Nucleus accumbens (tissue), 56 donors: ENCODE measurements at regions not wholly inside any gene's neighbourhood (a gene's known extent, or its start where the extent isn't known, plus 50 kb on each side); places are given as distances from the start of the nearest gene placed in this dataset.

Experiments
- DNase-seq, 56 donors: peaks; one replicate each; lab custom pipeline; 2025; lab: John Stamatoyannopoulos, UW

DNA sequence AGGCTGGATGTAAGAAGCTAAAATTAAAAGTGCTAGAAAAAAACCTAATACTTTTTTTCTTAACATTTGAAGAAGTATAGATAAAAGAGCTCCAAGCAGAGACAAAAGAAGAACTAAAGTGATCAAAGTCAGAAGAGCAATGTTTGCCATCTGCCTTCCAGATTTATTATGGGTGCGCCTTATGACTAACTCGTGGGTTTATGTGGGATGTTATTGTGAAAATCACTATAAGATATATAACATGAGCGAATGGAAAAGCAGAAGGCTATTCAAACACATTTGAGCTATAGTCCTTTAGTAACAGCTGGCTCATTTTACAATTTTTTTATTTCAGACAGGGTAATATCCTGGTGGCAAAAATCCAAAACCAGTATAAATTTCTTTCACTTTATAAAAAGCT, 1040.7 kb downstream of the RAPGEF2 start:
- DNase-seq, result no peak

DNA sequence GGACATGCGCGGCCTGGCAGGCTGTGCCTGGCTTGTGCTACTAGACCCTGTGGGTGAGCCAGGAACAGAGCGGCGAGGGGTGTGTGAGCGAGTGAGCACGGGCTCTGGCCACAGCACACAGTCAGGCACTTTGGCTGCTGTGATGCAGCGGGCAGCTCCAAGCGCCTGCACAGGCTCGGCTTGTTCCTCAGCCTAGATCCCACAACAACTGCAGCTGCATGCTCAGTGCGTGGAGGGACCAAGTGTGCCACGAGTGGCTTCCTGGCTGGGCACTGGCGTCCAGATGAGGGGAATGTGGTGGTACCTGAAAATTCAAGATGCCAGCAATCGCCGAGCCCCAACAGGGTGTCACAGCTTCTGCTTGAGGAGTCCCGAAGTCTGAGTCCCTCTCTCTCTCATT, 1056.6 kb downstream of the RAPGEF2 start:
- no peak for DNase-seq

GRCh38 chr4:160161026-160161425, 1058.1 kb downstream of the RAPGEF2 start:
- DNase-seq, result no peak

DNA sequence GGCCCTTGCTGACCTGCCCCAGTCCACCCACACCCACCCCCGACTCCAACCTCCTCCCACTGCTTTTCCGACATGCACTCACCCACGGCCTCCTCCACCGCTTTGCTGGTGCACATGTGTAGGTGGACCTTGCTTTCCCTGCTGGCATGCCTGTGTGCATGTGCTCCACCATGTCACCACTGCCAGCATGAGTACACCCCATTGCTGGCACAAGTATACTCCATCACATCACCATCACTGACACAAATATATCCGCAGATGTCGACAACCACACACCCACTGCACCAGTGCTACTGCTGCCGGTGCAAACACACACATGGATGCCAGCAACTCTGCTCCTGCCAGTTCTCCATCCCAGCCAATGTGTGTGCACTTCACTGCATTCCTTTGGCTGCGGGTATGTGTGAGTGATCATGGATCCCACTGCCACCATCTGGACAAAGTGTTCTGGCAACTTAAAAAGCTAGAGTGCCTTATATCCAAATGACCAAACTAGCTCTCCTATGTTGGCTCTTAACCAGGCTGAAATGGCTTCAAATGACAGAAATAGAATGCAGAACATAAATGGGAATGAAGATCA, 1072.3 kb downstream of the RAPGEF2 start:
- no peak for DNase-seq

GRCh38 chr4:160180211-160180610, 1077.3 kb downstream of the RAPGEF2 start:
- no peak for DNase-seq

DNA sequence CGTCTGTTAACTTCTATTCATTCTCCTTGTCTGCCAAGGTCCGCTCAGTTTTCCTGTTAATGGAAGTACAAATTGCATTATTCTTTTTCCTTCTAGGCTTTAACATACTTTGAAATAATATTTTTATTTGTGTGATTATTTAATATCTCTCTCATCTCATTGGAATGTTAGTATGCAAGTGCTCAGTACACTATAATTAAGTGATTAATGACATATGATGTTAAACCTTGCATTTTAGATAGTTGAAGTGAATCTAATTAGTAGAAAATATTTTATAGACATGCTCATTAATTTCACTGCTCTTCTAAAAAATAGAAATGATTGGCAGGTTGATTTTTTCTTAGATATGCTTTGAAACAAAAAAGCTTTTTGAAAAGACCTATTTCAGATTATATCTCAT, 1079.8 kb downstream of the RAPGEF2 start:
- DNase-seq, result no peak

DNA sequence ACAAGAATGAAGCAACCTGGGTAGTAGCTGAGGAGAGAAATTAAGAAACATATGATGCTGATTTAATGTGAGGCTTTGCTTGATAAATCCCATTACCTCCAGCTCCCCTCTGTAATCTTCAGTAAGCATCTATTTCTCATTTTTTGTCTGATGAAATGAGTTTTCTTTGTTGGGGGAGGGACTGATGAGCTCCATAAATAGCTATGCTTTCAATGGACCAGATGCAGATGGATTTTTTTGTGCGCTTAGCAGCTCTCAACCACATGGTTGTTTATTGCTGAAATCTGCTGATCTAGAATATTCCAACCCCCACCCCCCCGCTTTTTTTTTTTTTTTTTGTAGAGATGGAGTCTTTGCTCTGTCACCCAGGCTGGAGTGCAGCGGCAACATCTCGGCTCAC, 1082.0 kb downstream of the RAPGEF2 start:
- DNase-seq, result no peak

DNA sequence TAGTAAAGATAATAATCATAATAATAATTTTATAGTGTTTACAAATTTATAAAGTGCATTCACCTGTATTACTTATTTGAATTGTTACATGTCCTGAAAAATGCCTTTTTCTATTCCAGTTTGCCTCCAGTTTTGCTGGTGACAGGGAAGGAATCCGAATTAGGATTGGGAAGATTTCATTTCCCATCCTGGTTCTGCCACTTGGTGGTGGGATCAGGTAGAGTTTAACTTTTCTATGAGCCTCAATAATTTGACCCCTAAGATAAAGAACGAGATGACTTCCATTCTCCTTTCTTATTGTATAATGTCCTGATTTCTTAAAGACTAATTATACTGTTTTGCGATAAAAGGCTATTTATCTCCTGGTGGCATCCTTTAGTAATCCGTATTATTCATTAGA, 1090.9 kb downstream of the RAPGEF2 start:
- no peak for DNase-seq

- no peak for DNase-seq
Measured at GRCh38 chr4:160194716-160195115, 1091.8 kb downstream of the RAPGEF2 start.

DNA sequence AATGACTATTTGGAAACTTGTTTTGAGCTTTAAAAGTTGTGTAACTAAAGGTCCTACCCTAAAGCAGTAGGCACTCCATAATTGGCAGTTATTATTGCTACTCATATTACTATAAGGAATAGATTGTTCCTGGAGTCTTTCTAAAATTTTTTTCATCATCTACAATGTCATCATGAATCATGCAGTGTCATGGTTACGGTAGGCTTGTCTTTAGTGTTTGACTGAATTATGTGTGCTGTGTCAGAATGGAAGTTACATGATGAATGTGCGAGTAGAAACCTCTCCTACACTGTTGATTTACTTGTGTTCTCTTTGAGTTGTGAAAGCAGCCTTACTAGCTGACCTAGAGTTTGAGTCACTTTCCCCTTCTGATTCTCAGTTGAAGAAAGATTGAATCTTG, 1099.9 kb downstream of the RAPGEF2 start:
- DNase-seq, result peak in 1 of 56 donors; percentile 1

GRCh38 chr4:160212078-160212477, 1109.2 kb downstream of the RAPGEF2 start:
- no peak for DNase-seq

DNA sequence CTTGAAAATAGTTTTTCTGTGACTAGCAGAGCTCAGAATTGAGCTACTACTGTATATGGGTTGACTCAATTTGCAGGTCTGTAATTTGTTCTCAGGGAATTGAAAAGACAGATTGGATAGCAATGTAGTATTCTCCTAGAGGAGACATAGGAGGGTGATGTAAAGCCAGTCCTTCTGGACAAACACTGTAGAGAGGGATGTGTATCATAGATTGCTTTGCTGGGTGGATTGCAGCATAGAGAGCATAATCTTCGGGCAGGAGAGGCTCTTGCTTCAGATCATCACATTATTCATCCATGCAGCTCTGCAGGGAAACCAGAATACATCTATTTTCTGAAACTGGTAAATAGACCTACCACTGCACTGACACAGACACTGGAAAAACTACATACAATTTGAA, 1110.5 kb downstream of the RAPGEF2 start:
- DNase-seq, result no peak

DNA sequence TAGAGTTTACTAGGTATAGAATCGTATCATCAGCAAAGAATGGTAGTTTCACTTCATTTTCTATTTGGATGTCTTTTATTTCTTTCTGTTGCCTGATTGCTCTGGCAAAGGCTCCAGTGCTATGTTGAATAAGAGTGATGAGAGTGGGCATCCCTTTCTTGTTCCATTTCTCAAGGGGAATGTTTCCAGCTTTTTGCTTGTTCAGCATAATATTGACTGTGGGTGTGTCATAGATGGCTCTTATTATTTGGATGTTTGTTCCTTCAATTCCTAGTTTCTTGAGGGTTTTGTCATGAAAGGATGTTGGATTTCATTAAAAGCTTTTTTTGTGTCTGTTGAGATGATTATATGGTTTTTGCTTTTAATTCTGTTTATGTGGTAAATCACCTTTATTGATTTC, 1114.5 kb downstream of the RAPGEF2 start:
- DNase-seq, result no peak

DNA sequence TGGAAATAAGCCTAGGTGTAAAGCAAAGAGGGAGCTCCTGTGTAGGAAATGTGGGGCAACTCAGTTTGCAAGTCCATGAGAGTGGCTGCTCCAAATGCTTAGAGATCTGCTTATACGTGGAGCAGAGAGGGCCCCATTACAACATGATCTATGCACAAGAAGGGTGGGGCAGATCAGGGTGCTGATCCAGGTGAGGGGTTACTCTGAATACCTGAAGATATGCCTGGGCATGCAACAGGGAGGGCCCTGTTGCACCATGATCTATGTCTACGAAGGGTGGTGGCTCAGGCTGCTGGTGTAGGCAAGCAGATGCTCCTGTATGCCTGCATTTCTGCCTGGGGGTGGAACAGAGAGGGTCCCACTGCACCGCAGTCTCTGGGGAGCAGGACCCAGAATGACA, 1121.2 kb downstream of the RAPGEF2 start:
- no peak for DNase-seq

DNA sequence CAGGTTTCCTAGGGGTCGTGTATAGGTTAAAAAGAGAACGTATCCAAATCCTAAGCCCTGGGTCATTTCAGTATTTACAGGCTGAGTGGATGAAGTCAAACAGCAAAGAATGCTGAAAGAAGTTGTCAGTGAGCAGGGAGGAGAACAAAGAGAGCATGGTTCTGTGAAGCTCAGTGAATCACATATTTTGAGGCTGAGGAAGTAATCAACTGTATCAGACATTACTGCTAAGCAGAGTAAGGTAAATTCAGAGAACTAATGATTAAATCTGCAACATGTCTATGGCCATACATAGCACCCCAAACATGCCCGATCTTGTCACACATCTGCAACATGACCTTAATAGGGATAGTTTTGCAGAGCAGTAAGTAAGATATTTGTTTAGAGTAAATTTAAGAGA, 1130.3 kb downstream of the RAPGEF2 start:
- no peak for DNase-seq

GRCh38 chr4:160235285-160235684, 1132.4 kb downstream of the RAPGEF2 start:
- DNase-seq, result no peak

DNA sequence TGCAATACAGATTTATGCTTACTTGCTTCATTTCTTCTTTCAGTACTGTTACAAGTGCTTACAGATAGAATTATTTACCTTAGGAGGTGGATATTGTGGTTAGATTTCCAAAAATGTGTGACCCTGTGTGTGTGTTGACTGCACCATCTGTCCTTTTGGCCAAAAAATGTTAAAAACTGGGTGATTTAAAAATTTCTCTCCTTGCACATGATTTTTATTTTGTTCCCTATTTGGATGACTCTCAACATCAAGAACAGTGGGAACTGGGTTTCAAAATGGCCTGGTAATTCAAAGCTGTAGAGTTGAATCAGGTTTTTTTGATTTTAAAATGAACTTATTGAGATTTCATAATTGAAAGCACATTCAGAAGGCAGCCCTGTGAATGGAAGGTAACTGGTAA, 1132.9 kb downstream of the RAPGEF2 start:
- DNase-seq, result no peak

- no peak for DNase-seq
Measured at GRCh38 chr4:160238790-160239189, 1135.9 kb downstream of the RAPGEF2 start.

- no peak for DNase-seq
Measured at GRCh38 chr4:160247091-160247656, 1144.3 kb downstream of the RAPGEF2 start.

DNA sequence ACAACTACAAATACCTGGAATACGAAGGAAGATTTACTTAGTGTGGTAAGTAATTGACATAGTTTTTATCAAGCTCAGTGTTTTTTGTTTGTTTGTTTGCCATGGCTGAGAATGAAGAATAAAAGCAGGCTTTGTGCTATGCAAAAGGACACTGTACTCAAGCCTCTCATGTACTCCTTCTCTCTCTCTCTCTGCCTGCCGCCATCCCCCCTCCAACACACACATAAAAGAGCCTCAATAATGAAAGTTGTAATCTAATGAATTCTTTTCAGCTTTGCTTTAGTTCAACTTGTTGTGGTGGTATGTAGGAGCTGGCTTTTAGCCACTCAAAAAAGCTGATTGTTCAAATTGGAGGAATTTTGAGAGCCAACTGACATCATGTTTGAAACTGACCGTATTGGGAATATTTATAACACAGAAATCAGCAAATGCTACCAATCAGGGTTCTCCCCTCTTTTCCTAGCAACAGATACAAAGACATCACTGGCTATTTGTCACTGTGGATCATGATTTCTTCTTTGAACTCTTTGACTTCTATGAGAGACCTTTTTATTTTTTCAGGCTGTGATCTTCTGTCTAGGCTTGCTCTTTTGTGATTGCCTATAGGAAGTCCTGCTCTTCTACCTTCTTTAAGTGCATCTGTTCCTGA, 1148.8 kb downstream of the RAPGEF2 start:
- no peak for DNase-seq

- no peak for DNase-seq
Measured at GRCh38 chr4:160257318-160257717, 1154.4 kb downstream of the RAPGEF2 start.

DNA sequence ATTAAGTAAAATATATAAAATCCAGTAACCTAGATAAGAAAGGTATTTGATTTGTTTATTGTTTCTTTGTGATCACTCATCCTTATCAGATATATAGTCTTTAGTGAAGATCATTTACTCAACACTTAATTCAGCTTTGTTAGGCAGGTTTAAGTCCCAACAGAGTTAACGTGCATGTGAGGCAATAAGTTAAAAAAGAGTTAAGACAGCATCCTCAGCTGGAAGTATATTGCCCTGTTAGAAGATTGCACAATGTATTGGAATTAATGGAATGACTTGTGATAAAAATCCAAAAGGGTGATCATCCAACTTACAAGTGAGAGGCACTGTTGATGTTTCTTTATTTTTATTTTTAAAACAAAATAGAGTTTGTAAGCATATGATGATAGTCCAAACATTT, 1162.1 kb downstream of the RAPGEF2 start:
- no peak for DNase-seq
